Suprapubic skin (tissue), 4 donors: ENCODE measurements at regions not wholly inside any gene's neighbourhood (a gene's known extent, or its start where the extent isn't known, plus 50 kb on each side); places are given as distances from the start of the nearest gene placed in this dataset.

Experiments used
- DNase-seq, 2 donors: peaks; one replicate each; pipeline ENCODE4 v3.0.0-alpha.2; 2019; ENCODE audit warnings: low spot score in 2 of 2
- H3K27ac ChIP-seq: fragments of 200-600 bp; sonication (generic); one replicate; pipeline ENCODE4 v1.5.1; 2019
- H3K27me3 ChIP-seq: fragments of 200-600 bp; sonication (generic); one replicate; pipeline ENCODE4 v1.5.1; 2019
- H3K36me3 ChIP-seq: fragments of 200-600 bp; sonication (generic); one replicate; pipeline ENCODE4 v1.5.1; 2019
- H3K4me1 ChIP-seq: fragments of 200-600 bp; sonication (generic); one replicate; pipeline ENCODE4 v1.5.1; 2019
- H3K4me3 ChIP-seq: fragments of 200-600 bp; sonication (generic); one replicate; pipeline ENCODE4 v1.5.1; 2019; ENCODE audit warnings: mild to moderate bottlenecking
- H3K9me3 ChIP-seq: fragments of 200-600 bp; sonication (generic); one replicate; pipeline ENCODE4 v1.5.1; 2019
- EP300 ChIP-seq: sonication (generic); formaldehyde crosslinking; IDR thresholded peaks from one replicate; pipeline ENCODE4 v1.6.1; 2017; ENCODE audit warnings: antibody characterized with exemption
- POLR2A ChIP-seq, 2 donors: fragments of 450-650 bp; IDR thresholded peaks; one replicate each; pipeline ENCODE4 v1.6.1; 2017; ENCODE audit warnings: antibody characterized with exemption in 2 of 2, mild to moderate bottlenecking in 2 of 2, moderate library complexity in 2 of 2
- POLR2AphosphoS5 ChIP-seq, 3 donors: sonication (generic); formaldehyde crosslinking; IDR thresholded peaks; one replicate each; pipeline ENCODE4 v1.6.1; 2017; ENCODE audit warnings: antibody characterized with exemption in 3 of 3
- WGBS: methylation state at CpG from one replicate; pipeline ENCODE4 v1.1.5; 2018; 5-methylcytosine and 5-hydroxymethylcytosine counted together
- TF ChIP-seq, protein P1 (sequence below), 2 donors: fragments of 200-600 bp in 1 of 2; fragments of 450-650 bp in 1 of 2; sonication (generic) in 1 of 2; IDR thresholded peaks; one replicate each; pipeline ENCODE4 v1.5.1; 2016 to 2019; ENCODE audit warnings: antibody characterized with exemption in 2 of 2, mild to moderate bottlenecking in 1 of 2, moderate library complexity in 1 of 2

DNA sequence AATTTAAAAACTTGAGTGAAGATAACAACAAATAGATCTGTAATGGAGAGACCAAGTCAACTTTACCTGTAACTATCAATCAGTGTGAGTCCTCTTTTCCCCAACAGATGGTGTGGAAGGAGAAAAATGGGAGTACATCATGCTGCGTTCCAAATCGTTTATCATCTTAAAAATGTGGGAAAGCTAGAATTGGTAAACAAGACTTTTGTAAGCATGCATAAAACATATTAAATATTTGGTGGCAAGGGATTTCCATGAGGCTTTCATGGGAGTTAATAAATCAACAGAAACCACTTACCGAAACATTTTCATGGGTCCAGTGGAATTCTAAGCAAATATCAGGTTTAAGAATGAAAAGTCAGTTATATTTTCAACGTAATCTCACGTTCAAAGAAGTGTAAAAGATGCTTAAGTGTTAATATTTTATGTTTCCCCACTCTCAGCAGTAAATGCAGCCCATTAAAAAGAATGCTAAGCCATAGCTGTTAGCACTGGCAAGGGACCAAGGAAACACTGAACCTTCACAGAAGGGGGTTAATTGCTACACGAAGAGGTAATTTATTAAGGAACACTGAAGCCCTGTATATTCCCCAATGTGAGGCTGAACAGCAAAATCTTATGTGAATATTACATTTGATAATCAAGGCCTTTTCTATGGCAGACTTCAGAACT, 117.0 kb downstream of the ZC3H11B start:
- 84% methylated on average over 6 of the region's 6 CpGs for WGBS
- no peak overlapping the region for H3K4me3 ChIP-seq
- H3K27me3 ChIP-seq, result no peaks in the 10 kb centered on the region
- H3K27ac ChIP-seq, result no peak overlapping the region
- H3K36me3 ChIP-seq, result no peaks in the 10 kb centered on the region
- H3K9me3 ChIP-seq, result no peaks in the 10 kb centered on the region
- TF ChIP-seq POLR2AphosphoS5 (IDR thresholded peaks at IDR 0.05) (no peak), EP300 (no peak), POLR2A (IDR thresholded peaks at IDR 0.05) (no peak)
- TF ChIP-seq, protein P1, sequence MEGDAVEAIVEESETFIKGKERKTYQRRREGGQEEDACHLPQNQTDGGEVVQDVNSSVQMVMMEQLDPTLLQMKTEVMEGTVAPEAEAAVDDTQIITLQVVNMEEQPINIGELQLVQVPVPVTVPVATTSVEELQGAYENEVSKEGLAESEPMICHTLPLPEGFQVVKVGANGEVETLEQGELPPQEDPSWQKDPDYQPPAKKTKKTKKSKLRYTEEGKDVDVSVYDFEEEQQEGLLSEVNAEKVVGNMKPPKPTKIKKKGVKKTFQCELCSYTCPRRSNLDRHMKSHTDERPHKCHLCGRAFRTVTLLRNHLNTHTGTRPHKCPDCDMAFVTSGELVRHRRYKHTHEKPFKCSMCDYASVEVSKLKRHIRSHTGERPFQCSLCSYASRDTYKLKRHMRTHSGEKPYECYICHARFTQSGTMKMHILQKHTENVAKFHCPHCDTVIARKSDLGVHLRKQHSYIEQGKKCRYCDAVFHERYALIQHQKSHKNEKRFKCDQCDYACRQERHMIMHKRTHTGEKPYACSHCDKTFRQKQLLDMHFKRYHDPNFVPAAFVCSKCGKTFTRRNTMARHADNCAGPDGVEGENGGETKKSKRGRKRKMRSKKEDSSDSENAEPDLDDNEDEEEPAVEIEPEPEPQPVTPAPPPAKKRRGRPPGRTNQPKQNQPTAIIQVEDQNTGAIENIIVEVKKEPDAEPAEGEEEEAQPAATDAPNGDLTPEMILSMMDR (IDR thresholded peaks at IDR 0.05), result no peak
- DNase-seq, result no peak
- H3K4me1 ChIP-seq, result peaks cover 6% of the 10 kb centered on the region

- no peaks in the 10 kb centered on the region for H3K9me3 ChIP-seq
- no peaks in the 10 kb centered on the region for H3K36me3 ChIP-seq
- WGBS, result 70% methylated on average over 3 of the region's 3 CpGs
- no peaks in the 10 kb centered on the region for H3K27me3 ChIP-seq
- H3K27ac ChIP-seq, result no peak overlapping the region
- no peak for DNase-seq
- no peak overlapping the region for H3K4me3 ChIP-seq
- H3K4me1 ChIP-seq, result no peaks in the 10 kb centered on the region
- TF ChIP-seq, protein P1 (IDR thresholded peaks at IDR 0.05), result no peak
- TF ChIP-seq POLR2AphosphoS5 (IDR thresholded peaks at IDR 0.05) (no peak), EP300 (no peak), POLR2A (IDR thresholded peaks at IDR 0.05) (no peak)
These were observed 120.2 kb downstream of the ZC3H11B start for GRCh38 chr1:219492717-219493116.

GRCh38 chr1:219490566-219490965, 122.3 kb downstream of the ZC3H11B start:
- no peaks in the 10 kb centered on the region for H3K27me3 ChIP-seq
- no peak overlapping the region for H3K4me3 ChIP-seq
- no peaks in the 10 kb centered on the region for H3K9me3 ChIP-seq
- 95% methylated on average over 1 of the region's 1 CpG for WGBS
- DNase-seq, result no peak
- no peak for TF ChIP-seq POLR2A (IDR thresholded peaks at IDR 0.05)
- no peak for TF ChIP-seq EP300
- TF ChIP-seq, protein P1 (IDR thresholded peaks at IDR 0.05), result no peak
- no peak for TF ChIP-seq POLR2AphosphoS5 (IDR thresholded peaks at IDR 0.05)
- no peaks in the 10 kb centered on the region for H3K36me3 ChIP-seq
- no peaks in the 10 kb centered on the region for H3K4me1 ChIP-seq
- no peak overlapping the region for H3K27ac ChIP-seq

GRCh38 chr1:219489636-219490035, 123.3 kb downstream of the ZC3H11B start:
- no peak for DNase-seq
- no peak overlapping the region for H3K4me3 ChIP-seq
- no peak overlapping the region for H3K27ac ChIP-seq
- no peak for TF ChIP-seq EP300
- H3K27me3 ChIP-seq, result no peaks in the 10 kb centered on the region
- H3K36me3 ChIP-seq, result no peaks in the 10 kb centered on the region
- WGBS, result 80% methylated on average over 2 of the region's 2 CpGs
- no peaks in the 10 kb centered on the region for H3K4me1 ChIP-seq
- no peaks in the 10 kb centered on the region for H3K9me3 ChIP-seq

GRCh38 chr1:219488275-219488674, 124.6 kb downstream of the ZC3H11B start:
- Histone ChIP-seq H3K36me3 (no peaks in the 10 kb centered on the region), H3K9me3 (no peaks in the 10 kb centered on the region), H3K4me1 (no peaks in the 10 kb centered on the region), H3K27me3 (no peaks in the 10 kb centered on the region), H3K4me3 (no peak overlapping the region), H3K27ac (no peak overlapping the region)
- no peak for DNase-seq
- 72% methylated on average over 1 of the region's 1 CpG for WGBS
- TF ChIP-seq, protein P1 (IDR thresholded peaks at IDR 0.05), result no peak
- TF ChIP-seq POLR2AphosphoS5 (IDR thresholded peaks at IDR 0.05) (no peak), POLR2A (IDR thresholded peaks at IDR 0.05) (no peak), EP300 (no peak)

DNA sequence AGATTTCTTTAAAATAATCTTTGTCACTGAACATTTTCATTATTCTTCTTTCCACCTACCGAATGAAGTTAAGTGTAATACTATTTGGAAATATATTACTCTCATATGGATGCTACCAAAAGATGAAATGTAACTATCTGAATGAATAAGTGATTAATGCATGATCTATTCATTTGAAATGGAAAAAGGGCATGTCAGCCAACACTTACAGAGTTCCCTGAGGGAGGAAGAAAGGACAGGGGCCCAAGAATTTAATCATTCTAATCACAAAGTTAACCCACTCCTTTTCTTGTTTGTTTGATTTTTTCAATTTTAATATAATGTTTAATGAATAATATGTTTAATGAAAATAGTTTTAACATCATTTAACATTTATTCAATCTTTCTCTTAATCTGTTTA, 129.4 kb downstream of the ZC3H11B start:
- whole genome bisulfite sequencing, result 82% methylated on average over 1 of the region's 1 CpG
- TF ChIP-seq POLR2AphosphoS5 (IDR thresholded peaks at IDR 0.05) (no peak), EP300 (no peak), POLR2A (IDR thresholded peaks at IDR 0.05) (no peak)
- TF ChIP-seq, protein P1 (IDR thresholded peaks at IDR 0.05), result no peak

More for the DNA sequence above, 129.4 kb downstream of the ZC3H11B start:
- Histone ChIP-seq H3K4me1 (no peaks in the 10 kb centered on the region), H3K4me3 (no peak overlapping the region), H3K27me3 (no peaks in the 10 kb centered on the region), H3K27ac (no peak overlapping the region), H3K9me3 (no peaks in the 10 kb centered on the region), H3K36me3 (no peaks in the 10 kb centered on the region)
- no peak for DNase-seq
